Activated T-cell treated with anti-CD3 and anti-CD28 coated beads, Interleukin-2, amount 50 U/mL, for 24 hours (primary cell): ENCODE measurements at regions not wholly inside any gene's neighbourhood (a gene's known extent, or its start where the extent isn't known, plus 50 kb on each side); places are given as distances from the start of the nearest gene placed in this dataset.
A peak's percentile ranks its signal among the peaks of the same experiment; 100 is the strongest.

Experiments used
- DNase-seq: peaks from one replicate; pipeline ENCODE4 v3.0.0-alpha.2; 2020
- H3K27ac Mint-ChIP-seq: 2 replicates; pipeline ENCODE4 v1.8.0; 2020; ENCODE audit warnings: mild to moderate bottlenecking, mixed read lengths
- H3K27me3 Mint-ChIP-seq: 2 replicates; pipeline ENCODE4 v1.8.0; 2020; ENCODE audit warnings: mixed read lengths
- H3K36me3 Mint-ChIP-seq: 2 replicates; pipeline ENCODE4 v1.8.0; 2020; ENCODE audit warnings: low read depth, mixed read lengths
- H3K4me1 Mint-ChIP-seq: 2 replicates; pipeline ENCODE4 v1.8.0; 2020; ENCODE audit warnings: low read depth, mixed read lengths
- H3K4me3 Mint-ChIP-seq: 2 replicates; pipeline ENCODE4 v1.8.0; 2020; ENCODE audit warnings: mild to moderate bottlenecking, moderate library complexity, mixed read lengths
- H3K9me3 Mint-ChIP-seq: 2 replicates; pipeline ENCODE4 v1.8.0; 2020; ENCODE audit warnings: mixed read lengths

DNA sequence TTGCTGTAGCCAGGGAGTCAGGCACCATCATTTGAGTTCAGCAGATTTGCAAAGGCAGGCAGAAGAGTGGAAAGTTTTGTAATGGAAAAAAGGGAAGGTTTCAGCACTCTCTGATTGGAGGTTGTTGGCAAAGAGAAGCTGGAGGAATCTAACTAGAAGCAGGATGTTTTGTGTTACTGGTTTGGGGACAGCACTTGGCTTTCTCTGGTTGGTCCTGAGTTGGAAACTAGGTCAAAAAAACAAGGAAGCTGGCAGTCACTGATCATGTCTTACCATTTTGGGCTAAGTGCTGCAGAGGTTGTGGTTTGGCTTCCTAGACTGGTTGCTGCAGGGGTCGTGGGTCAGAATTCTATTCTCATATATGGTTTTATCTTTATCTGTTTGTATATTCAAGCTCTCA, 189.8 kb downstream of the DRD1 start:
- Mint-ChIP-seq H3K36me3 (no peaks in the 10 kb centered on the region), H3K4me3 (no peak overlapping the region), H3K27ac (no peak overlapping the region), H3K4me1 (peaks cover 5% of the 10 kb centered on the region), H3K27me3 (peaks cover 5% of the 10 kb centered on the region), H3K9me3 (no peaks in the 10 kb centered on the region)
- DNase-seq: no peak

DNA sequence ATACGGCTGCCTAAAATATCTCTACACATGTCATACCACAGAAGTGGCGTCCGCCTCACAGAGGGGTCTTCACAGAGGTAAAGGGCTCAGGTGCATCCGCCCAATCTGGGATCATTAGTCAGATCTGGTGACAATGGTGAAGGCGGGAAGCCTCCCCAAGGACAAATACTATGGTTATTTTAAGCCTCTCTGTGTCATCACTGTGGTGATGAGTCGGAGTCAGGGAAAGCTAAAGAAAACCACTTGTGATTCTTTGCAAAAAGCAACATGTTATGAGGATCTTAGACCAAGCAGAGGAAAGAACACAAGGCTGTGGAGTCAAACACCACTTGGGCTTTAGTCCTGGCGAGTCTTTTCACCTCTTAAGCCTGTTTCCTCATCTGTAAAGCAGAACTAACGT, 190.4 kb downstream of the DRD1 start:
- DNase-seq: no peak
- Mint-ChIP-seq H3K4me3 (no peak overlapping the region), H3K27ac (no peak overlapping the region), H3K36me3 (no peaks in the 10 kb centered on the region), H3K9me3 (no peaks in the 10 kb centered on the region), H3K27me3 (peaks cover 8% of the 10 kb centered on the region), H3K4me1 (peaks cover 5% of the 10 kb centered on the region)

DNA sequence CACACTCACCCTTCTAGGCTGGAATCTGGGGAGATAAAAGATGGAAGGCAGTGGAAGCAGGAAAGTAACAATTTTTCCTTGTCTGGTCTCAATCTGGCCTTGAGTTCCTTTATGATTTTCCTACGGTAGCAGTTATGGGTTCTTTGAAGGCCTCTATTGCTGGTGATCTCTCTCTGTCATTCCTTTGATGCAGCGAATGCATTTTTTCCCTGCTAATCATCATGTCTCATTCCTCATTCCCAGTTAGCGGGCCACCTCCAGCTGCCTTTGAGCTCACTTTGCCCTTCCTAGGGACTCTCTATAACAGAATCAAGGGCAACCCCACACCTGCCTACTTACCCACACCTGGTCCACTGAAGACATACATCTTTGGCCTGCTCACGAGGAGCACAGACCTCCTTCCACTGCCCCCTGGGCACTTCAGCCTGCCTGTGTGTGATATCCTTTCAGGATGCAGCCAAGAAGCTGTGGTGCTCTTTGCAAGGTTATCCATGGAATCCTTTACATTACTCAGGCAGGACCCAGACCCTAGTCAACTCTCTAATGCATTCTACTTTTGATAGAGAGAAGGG, 191.7 kb downstream of the DRD1 start:
- peaks cover 17% of the 10 kb centered on the region for H3K27me3 Mint-ChIP-seq
- H3K4me1 Mint-ChIP-seq: peaks cover 5% of the 10 kb centered on the region
- no peak overlapping the region for H3K4me3 Mint-ChIP-seq
- H3K9me3 Mint-ChIP-seq: no peaks in the 10 kb centered on the region
- no peak overlapping the region for H3K27ac Mint-ChIP-seq
- H3K36me3 Mint-ChIP-seq: no peaks in the 10 kb centered on the region
- DNase-seq: no peak

DNA sequence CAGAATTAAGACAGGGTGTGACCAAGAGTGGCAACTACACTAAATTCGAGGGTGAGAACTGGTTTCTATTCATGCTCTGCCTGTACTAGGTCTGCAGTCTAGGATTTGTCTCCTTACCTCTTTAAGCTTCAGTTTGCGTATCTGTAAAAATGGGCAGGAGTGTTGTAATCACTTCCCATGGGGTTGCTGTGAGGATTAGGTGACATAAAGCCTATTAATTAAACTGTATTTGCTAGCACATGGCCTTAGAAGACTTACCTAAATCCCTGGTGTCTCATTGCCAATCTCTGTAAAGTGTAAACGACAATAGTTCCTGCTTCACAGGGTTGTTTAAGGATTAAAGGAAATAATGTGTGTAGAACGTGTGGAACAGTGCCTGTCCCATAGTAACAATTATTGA, 193.6 kb downstream of the DRD1 start:
- H3K27me3 Mint-ChIP-seq: peaks cover 25% of the 10 kb centered on the region
- no peak overlapping the region for H3K27ac Mint-ChIP-seq
- no peaks in the 10 kb centered on the region for H3K36me3 Mint-ChIP-seq
- H3K4me1 Mint-ChIP-seq: peaks cover 19% of the 10 kb centered on the region
- no peak for DNase-seq
- H3K4me3 Mint-ChIP-seq: no peak overlapping the region
- H3K9me3 Mint-ChIP-seq: no peaks in the 10 kb centered on the region

DNA sequence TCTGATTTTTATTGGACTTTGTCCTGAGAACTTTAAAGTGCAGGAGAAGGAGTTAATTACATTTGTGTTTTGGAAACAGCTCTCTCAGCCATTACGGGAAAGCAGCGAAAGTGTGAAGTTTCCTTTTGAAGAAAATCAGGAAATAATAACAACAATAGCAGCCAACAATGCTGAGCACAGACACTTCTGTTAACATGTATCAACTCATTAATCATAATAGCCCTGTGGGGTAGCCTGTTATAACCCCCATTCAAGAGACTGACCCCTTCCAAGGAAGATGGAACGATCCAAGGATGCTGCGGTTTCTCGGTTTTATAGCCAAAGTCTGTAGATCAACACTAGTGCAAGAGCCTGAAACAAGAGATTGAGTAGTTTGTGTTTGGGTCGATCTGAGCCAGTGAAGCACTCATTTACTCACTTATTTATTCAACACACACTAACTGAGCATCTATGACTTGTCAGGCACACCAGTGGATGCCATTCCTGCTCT, 195.5 kb downstream of the DRD1 start:
- H3K27me3 Mint-ChIP-seq: peaks cover 36% of the 10 kb centered on the region

DNA sequence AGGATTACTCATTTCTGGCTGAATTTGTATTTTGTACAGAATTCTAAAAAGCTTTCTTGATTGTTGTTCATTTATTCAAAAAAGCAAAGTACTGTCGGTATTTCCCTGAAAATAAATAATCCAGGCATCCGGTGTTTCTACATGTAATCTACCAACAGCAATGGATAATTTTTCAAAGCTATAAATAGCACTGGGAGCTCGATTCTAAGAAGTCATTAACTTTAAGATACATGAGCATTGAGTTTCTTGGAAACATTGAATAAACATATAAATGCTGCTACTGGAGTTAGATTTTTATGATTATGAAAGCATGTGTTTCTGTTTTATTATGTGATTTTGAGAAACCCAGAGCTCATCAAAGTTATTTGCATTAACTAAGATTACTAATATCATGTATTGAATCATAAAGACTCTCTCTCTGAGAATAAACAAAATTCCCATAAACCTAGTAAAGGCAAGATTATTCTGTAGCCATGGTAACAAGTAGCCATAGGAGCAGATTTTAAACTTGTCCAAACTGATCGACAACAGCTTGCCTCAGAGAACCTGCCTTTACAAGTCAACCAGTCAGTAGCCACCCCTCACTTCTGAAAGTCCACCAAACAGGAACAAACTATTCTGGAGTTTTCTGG, 197.0 kb downstream of the DRD1 start:
- Mint-ChIP-seq H3K27ac (peak overlapping the region; percentile 69), H3K27me3 (peaks cover 42% of the 10 kb centered on the region), H3K4me1 (peaks cover 14% of the 10 kb centered on the region), H3K4me3 (no peak overlapping the region), H3K36me3 (no peaks in the 10 kb centered on the region), H3K9me3 (no peaks in the 10 kb centered on the region)
- no peak for DNase-seq

More for the DNA sequence above, 195.5 kb downstream of the DRD1 start:
- H3K9me3 Mint-ChIP-seq: no peaks in the 10 kb centered on the region
- no peaks in the 10 kb centered on the region for H3K36me3 Mint-ChIP-seq
- no peak for DNase-seq
- no peak overlapping the region for H3K27ac Mint-ChIP-seq
- H3K4me3 Mint-ChIP-seq: no peak overlapping the region
- peaks cover 14% of the 10 kb centered on the region for H3K4me1 Mint-ChIP-seq

DNA sequence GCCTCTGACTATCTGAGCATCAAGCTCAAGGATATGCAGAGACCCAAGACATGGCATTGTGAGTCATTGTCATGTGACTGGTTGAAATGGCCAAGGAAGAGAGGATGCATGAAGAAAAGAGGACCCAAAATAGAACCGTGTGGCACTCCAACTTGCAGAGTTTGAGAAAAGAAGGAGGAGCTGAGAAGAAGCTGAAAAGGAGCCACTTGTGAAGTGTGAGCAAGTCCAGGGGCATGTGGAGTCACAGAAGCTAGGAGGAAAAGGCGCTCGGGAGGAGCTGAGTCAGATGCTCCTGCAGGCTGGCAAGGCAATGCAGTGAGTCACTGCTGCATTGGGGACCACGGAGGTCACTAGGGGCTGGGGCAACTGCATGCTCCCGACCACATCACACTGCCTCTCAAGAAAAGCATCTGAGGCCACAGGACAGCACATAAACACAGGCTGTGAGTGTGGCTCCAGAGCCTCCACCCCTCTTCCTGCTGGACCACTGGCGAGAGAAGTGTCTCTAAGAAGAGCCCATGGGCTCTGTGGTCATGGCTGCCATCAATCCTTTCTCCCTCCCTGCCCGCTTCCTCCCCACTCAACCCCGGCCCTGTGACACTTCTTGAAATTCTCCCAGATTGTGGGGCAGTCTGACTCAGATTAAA, 197.6 kb downstream of the DRD1 start:
- Mint-ChIP-seq H3K4me1 (peaks cover 14% of the 10 kb centered on the region), H3K27ac (peak overlapping the region; percentile 69), H3K36me3 (no peaks in the 10 kb centered on the region), H3K27me3 (peaks cover 46% of the 10 kb centered on the region), H3K4me3 (no peak overlapping the region), H3K9me3 (no peaks in the 10 kb centered on the region)
- no peak for DNase-seq

DNA sequence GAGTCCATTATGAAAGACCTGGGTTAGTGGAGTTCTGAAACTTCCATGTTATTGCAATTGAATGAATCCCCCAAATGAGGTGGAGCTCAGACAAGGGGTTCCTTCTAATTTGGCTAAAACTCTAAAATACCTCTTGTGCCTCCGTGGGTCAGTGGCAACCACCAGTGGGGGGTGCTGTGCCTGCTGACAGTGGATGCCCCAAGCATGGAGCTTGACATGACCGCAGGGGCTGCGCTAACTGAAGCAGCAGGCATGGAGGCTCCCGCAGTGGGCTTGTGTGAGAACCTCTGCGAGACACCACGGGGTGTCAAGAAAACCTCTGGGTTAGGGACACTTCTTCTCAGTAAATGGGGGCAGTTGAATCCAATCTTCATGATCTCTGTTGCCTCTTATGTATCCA, 200.5 kb downstream of the DRD1 start:
- peaks cover 50% of the 10 kb centered on the region for H3K27me3 Mint-ChIP-seq
- H3K4me3 Mint-ChIP-seq: no peak overlapping the region
- no peaks in the 10 kb centered on the region for H3K9me3 Mint-ChIP-seq
- H3K27ac Mint-ChIP-seq: no peak overlapping the region
- no peak for DNase-seq
- peaks cover 14% of the 10 kb centered on the region for H3K4me1 Mint-ChIP-seq
- no peaks in the 10 kb centered on the region for H3K36me3 Mint-ChIP-seq

DNA sequence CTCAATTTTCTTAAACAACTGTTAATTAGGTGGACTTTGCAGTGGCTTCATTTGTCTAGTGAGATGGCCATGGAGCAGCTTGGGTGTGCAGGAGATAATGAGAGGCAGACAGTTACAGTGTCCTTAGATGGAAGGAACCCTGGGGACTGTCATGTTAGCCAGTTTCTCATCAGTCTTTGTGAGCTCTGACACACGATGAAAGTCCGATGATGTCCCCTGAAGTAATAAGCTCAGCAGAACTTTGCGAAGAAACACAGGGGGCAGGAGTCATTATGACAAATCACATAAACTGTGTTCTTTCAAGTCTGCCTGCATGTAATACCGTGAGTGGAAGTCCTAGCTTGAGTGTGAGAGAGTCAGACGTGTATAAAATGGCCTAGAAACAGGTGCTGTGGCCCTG, 201.8 kb downstream of the DRD1 start:
- Mint-ChIP-seq H3K4me3 (no peak overlapping the region), H3K9me3 (no peaks in the 10 kb centered on the region), H3K27ac (no peak overlapping the region), H3K36me3 (no peaks in the 10 kb centered on the region), H3K4me1 (peaks cover 14% of the 10 kb centered on the region), H3K27me3 (peaks cover 47% of the 10 kb centered on the region)
- DNase-seq: no peak

DNA sequence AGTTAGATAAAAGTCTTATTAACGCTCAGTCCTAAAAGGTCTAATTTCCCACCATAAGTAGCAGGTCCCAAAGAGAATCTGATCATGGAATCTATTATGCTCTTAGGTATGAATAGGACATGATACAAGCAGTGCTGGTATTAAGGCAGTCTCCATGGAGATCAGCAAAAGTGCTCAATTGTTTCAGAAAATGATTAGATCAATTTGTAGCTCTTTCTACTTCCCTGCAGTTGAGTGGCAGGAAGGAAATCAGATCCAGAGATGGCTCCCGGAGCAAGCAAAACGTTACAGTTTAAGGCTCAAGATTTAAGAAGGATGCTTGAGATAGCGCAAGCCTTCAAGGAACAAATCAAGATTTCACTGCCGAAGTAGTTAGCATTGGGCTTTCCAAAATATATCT, 205.7 kb downstream of the DRD1 start:
- Mint-ChIP-seq H3K4me3 (no peak overlapping the region), H3K9me3 (no peaks in the 10 kb centered on the region), H3K27me3 (peaks cover 44% of the 10 kb centered on the region), H3K36me3 (no peaks in the 10 kb centered on the region), H3K27ac (no peak overlapping the region), H3K4me1 (no peaks in the 10 kb centered on the region)
- DNase-seq: no peak

DNA sequence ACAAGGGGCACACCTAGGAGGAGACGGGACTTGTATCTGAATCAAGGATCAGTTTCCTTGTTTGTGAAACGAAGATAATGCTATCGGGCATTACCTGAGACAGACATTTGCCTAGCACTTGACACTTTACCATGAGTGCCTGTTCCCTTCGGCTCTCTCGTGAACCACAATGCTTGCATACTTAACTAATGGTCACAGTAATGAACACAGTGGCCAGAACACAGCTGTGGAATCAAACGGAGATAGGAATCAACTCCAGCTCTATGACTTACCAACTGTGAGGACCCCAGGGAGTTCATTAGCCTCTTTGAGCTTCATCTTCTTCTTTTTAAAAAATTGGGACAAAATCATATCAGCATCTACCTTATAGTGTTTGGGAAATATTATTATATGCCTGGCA, 207.8 kb downstream of the DRD1 start:
- Mint-ChIP-seq H3K36me3 (no peaks in the 10 kb centered on the region), H3K27ac (no peak overlapping the region), H3K4me1 (no peaks in the 10 kb centered on the region), H3K27me3 (peaks cover 41% of the 10 kb centered on the region), H3K4me3 (no peak overlapping the region), H3K9me3 (no peaks in the 10 kb centered on the region)
- no peak for DNase-seq

DNA sequence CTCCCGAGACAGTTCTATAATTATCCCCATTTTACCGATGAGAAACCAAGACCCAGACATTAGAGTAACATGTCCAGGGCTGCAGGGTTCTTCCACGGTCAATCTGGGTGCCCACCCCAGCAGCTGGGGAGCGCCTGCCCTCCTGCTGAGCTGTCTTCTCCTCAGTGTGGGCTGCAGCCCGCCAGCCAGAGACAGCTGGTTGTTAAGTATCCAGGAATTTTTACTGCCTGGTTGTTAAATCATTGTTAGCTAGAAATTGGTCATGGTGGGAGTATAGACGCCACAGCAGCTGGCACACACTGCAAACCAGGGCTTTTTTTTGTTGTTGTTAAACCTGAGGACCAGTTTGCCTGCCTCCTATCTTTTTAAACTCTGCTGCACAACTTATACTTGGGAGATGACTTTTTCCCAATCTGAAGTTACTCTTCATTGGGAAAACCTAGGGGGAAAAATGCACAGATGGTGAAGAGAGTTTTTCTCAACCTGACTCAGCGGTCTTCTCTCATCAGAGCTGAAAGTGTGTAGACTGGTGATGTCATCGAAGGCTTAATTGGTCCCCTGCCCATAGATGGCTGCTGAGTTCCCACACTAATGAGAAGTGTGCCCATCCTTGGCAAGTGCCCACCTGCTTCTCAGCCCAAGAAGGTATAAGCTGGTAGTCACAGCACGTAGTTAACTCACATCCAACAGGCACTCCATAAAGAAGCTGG, 208.6 kb downstream of the DRD1 start:
- Mint-ChIP-seq H3K36me3 (no peaks in the 10 kb centered on the region), H3K4me3 (no peak overlapping the region), H3K27me3 (peaks cover 37% of the 10 kb centered on the region), H3K9me3 (no peaks in the 10 kb centered on the region), H3K27ac (no peak overlapping the region), H3K4me1 (no peaks in the 10 kb centered on the region)
- no peak for DNase-seq

DNA sequence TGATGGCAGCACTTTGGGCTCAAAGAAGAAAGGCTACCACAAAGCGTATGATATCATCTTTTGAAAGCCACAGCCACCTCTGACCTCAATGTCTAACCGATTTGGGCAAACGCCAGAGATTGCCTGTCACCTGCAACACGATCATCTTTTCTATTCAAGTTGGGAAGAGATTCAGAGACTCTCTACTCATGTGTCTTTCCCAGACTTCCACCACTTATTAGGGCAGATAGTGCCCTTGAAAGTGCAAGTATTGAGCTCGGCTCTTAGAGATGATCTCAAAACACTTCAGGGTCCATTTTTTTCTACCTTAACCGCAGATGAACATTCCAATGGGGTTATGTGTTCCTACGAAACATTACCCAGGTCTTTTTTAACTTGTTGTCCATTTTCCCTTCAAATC, 213.7 kb downstream of the DRD1 start:
- H3K9me3 Mint-ChIP-seq: no peaks in the 10 kb centered on the region
- no peak for DNase-seq
- H3K27me3 Mint-ChIP-seq: peaks cover 13% of the 10 kb centered on the region
- no peaks in the 10 kb centered on the region for H3K4me1 Mint-ChIP-seq
- H3K4me3 Mint-ChIP-seq: no peak overlapping the region
- no peak overlapping the region for H3K27ac Mint-ChIP-seq
- H3K36me3 Mint-ChIP-seq: no peaks in the 10 kb centered on the region

DNA sequence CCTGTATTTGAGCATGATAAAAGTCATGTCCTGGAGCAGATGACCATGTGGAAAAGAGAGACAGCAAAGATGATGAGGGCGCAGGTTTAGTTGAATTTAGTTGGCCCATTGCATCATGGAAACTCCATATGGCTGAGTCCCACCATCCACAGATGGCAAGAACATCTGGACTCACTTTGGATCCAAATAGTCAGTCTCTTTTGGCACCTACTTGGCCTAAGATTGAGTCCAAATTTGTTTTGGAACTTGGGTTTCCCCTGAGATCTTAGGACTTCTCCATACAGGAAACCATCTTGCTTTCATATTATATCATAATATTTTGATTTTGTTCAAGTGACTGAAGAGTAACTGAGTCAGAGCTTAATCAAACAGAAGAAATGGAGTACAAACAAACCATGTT, 217.5 kb downstream of the DRD1 start:
- DNase-seq: no peak
- Mint-ChIP-seq H3K27me3 (peaks cover 7% of the 10 kb centered on the region), H3K9me3 (no peaks in the 10 kb centered on the region), H3K4me3 (no peak overlapping the region), H3K27ac (no peak overlapping the region), H3K4me1 (no peaks in the 10 kb centered on the region), H3K36me3 (no peaks in the 10 kb centered on the region)

DNA sequence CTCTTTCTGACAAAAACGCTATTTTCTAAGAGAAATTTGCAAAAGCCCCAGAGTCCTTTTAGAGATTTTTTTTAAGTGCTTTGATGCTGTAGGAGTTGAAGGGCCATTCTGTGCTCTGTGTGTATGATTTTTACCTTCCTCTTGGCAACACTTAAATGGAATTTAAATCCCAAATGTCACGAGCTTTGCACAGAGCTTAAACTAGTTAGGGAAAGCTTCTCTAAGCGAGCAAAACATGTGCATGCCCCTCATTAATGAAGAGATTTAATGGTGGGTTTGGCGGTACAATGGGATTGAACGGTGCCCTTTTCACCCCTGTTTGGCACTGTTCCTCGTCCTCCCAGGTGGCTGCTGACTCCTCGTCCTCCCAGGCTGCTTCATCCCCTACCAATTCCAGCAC, 220.7 kb downstream of the DRD1 start:
- DNase-seq: no peak
- H3K27ac Mint-ChIP-seq: no peak overlapping the region
- no peaks in the 10 kb centered on the region for H3K4me1 Mint-ChIP-seq
- no peak overlapping the region for H3K4me3 Mint-ChIP-seq
- H3K9me3 Mint-ChIP-seq: no peaks in the 10 kb centered on the region
- peaks cover 17% of the 10 kb centered on the region for H3K27me3 Mint-ChIP-seq
- no peaks in the 10 kb centered on the region for H3K36me3 Mint-ChIP-seq
